Bronchial epithelial cell (primary cell): ENCODE measurements at regions not wholly inside any gene's neighbourhood (a gene's known extent, or its start where the extent isn't known, plus 50 kb on each side); places are given as distances from the start of the nearest gene placed in this dataset.

Experiments used
- DNase-seq: peaks from one replicate; pipeline ENCODE4 v3.0.0-alpha.2; 2010; ENCODE audit warnings: low read depth
- FAIRE-seq: peaks from 2 replicates; lab custom pipeline; 2011; peaks lifted over from hg19 to GRCh38; lab: Jason Lieb, UNC
- H3K27me3 ChIP-seq: 2 replicates; pipeline ENCODE4 v1.5.1; 2011; ENCODE audit warnings: low read length; ENCODE audit not compliant: control insufficient read depth, insufficient read depth
- H3K36me3 ChIP-seq: 2 replicates; pipeline ENCODE4 v1.5.1; 2011; ENCODE audit warnings: low read length; ENCODE audit not compliant: control insufficient read depth, insufficient read depth
- H3K4me3 ChIP-seq: 2 replicates; pipeline ENCODE4 v1.5.1; 2011; ENCODE audit warnings: mild to moderate bottlenecking, low read depth, low read length, control low read depth
- CTCF ChIP-seq: IDR thresholded peaks from 2 replicates; pipeline ENCODE4 v1.5.1; 2011; ENCODE audit warnings: mild to moderate bottlenecking, moderate library complexity, low read length, control low read depth, inconsistent platforms; ENCODE audit not compliant: insufficient read depth, severe bottlenecking

- DNase-seq, result no peak
- Histone ChIP-seq H3K36me3 (no peaks in the 10 kb centered on the region), H3K27me3 (no peaks in the 10 kb centered on the region), H3K4me3 (no peak overlapping the region)
- TF ChIP-seq CTCF, result no peak
- no peak for FAIRE-seq
Observed at GRCh38 chr12:114860969-114861368, 177.0 kb upstream of the TBX3 start.

- FAIRE-seq, result no peak
- Histone ChIP-seq H3K4me3 (no peak overlapping the region), H3K36me3 (no peaks in the 10 kb centered on the region), H3K27me3 (no peaks in the 10 kb centered on the region)
- no peak for TF ChIP-seq CTCF
- DNase-seq, result no peak
Observed at GRCh38 chr12:114858388-114859146, 174.6 kb upstream of the TBX3 start.

GRCh38 chr12:114855678-114856077 is 171.7 kb upstream of the TBX3 start:
- Histone ChIP-seq H3K27me3 (no peaks in the 10 kb centered on the region), H3K36me3 (no peaks in the 10 kb centered on the region), H3K4me3 (no peak overlapping the region)
- no peak for TF ChIP-seq CTCF
- DNase-seq, result no peak
- FAIRE-seq, result no peak

- no peak for TF ChIP-seq CTCF
- no peak for DNase-seq
- Histone ChIP-seq H3K27me3 (no peaks in the 10 kb centered on the region), H3K4me3 (no peak overlapping the region), H3K36me3 (no peaks in the 10 kb centered on the region)
- no peak for FAIRE-seq
Observed at GRCh38 chr12:114852976-114853529, 169.1 kb upstream of the TBX3 start.

- Histone ChIP-seq H3K27me3 (no peaks in the 10 kb centered on the region), H3K36me3 (no peaks in the 10 kb centered on the region), H3K4me3 (no peak overlapping the region)
- no peak for TF ChIP-seq CTCF
- FAIRE-seq, result peak; percentile 32
- DNase-seq, result no peak
Observed at GRCh38 chr12:114851981-114852380, 168.0 kb upstream of the TBX3 start.
